Muscle of leg (tissue), 3 donors: ENCODE measurements at regions not wholly inside any gene's neighbourhood (a gene's known extent, or its start where the extent isn't known, plus 50 kb on each side); places are given as distances from the start of the nearest gene placed in this dataset.

Experiments used
- DNase-seq: peaks from one replicate; pipeline ENCODE4 v3.0.0; 2013
- H3K27ac ChIP-seq: one replicate; pipeline ENCODE4 v1.5.1; 2013; ENCODE audit warnings: mild to moderate bottlenecking, low read length, control low read depth
- H3K27me3 ChIP-seq: one replicate; pipeline ENCODE4 v1.6.1; 2013; ENCODE audit warnings: low read length; ENCODE audit not compliant: control insufficient read depth, insufficient read depth
- H3K36me3 ChIP-seq: one replicate; pipeline ENCODE4 v1.6.1; 2013; ENCODE audit warnings: low read length; ENCODE audit not compliant: control insufficient read depth, insufficient read depth
- H3K4me1 ChIP-seq: one replicate; pipeline ENCODE4 v1.6.1; 2013; ENCODE audit warnings: low read length; ENCODE audit not compliant: control insufficient read depth, insufficient read depth
- H3K4me3 ChIP-seq: one replicate; pipeline ENCODE4 v1.5.1; 2013; ENCODE audit warnings: low read length, control low read depth
- H3K9me3 ChIP-seq: replicated peaks from 2 replicates; pipeline ENCODE4 v1.6.1; 2013; ENCODE audit warnings: low read depth, low read length; ENCODE audit not compliant: control insufficient read depth
- WGBS: methylation state at CpG from one replicate; pipeline ENCODE4 v1.1.5; 2013; ENCODE audit warnings: missing lambda C conversion rate; ENCODE audit not compliant: insufficient coverage; 5-methylcytosine and 5-hydroxymethylcytosine counted together

- Histone ChIP-seq H3K9me3 (no peaks in the 10 kb centered on the region), H3K27ac (no peak overlapping the region), H3K36me3 (no peaks in the 10 kb centered on the region), H3K27me3 (no peaks in the 10 kb centered on the region), H3K4me1 (no peaks in the 10 kb centered on the region), H3K4me3 (no peak overlapping the region)
- DNase-seq = no peak
- WGBS = no CpG with 5 or more reads among the region's 2 CpGs
These were observed 104.4 kb downstream of the BTBD3 start for GRCh38 chr20:12022126-12022525.

DNA sequence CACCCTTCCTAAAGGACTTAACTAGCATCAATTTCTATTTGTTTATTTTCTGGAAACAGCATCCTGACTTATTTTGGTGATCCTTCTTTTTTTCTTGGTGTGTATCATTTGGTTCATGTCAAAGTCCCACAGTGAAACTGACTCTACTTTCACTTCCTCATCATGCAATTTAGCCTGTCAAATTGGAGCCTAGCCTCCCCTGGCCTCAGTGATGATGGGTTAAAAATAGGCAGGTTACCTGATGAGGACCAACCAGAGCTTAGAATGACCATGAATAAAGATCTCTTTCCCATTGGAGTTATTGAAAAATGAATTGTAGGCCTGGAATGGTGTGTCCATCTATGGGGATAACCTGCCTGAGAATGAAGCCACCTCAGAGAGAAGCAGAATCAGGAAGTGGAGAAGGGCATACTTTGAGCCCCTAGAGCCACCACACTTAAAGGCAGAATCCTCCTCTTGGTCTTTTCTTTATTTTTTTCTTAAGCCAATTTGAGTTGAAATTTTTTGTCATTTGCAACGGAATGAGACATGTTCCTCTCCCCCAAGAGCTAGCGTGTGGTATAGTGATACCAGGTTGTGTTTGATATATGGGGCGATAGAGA, 105.6 kb downstream of the BTBD3 start:
- no peak for DNase-seq
- no peaks in the 10 kb centered on the region for H3K36me3 ChIP-seq
- no peak overlapping the region for H3K27ac ChIP-seq
- WGBS = 78% methylated on average over 2 of the region's 3 CpGs
- H3K9me3 ChIP-seq = no peaks in the 10 kb centered on the region
- H3K4me1 ChIP-seq = no peaks in the 10 kb centered on the region
- no peaks in the 10 kb centered on the region for H3K27me3 ChIP-seq
- H3K4me3 ChIP-seq = no peak overlapping the region

- no peak overlapping the region for H3K4me3 ChIP-seq
- no peak for DNase-seq
- H3K36me3 ChIP-seq = no peaks in the 10 kb centered on the region
- H3K4me1 ChIP-seq = no peaks in the 10 kb centered on the region
- H3K9me3 ChIP-seq = no peaks in the 10 kb centered on the region
- no peak overlapping the region for H3K27ac ChIP-seq
- whole genome bisulfite sequencing = 61% methylated on average over 4 of the region's 6 CpGs
- no peaks in the 10 kb centered on the region for H3K27me3 ChIP-seq
These were observed 111.1 kb downstream of the BTBD3 start for GRCh38 chr20:12028771-12029170.

- Histone ChIP-seq H3K27ac (no peak overlapping the region), H3K9me3 (no peaks in the 10 kb centered on the region), H3K4me1 (no peaks in the 10 kb centered on the region), H3K27me3 (no peaks in the 10 kb centered on the region), H3K36me3 (no peaks in the 10 kb centered on the region), H3K4me3 (no peak overlapping the region)
- 67% methylated on average over 3 of the region's 4 CpGs for WGBS
- DNase-seq = no peak
These were observed 112.8 kb downstream of the BTBD3 start for GRCh38 chr20:12030470-12030869.

GRCh38 chr20:12036142-12036541, 118.4 kb downstream of the BTBD3 start:
- H3K27me3 ChIP-seq = no peaks in the 10 kb centered on the region
- no peaks in the 10 kb centered on the region for H3K4me1 ChIP-seq
- WGBS = 100% methylated on average over 1 of the region's 2 CpGs
- no peak overlapping the region for H3K4me3 ChIP-seq
- H3K9me3 ChIP-seq = no peaks in the 10 kb centered on the region
- DNase-seq = no peak
- H3K36me3 ChIP-seq = no peaks in the 10 kb centered on the region
- H3K27ac ChIP-seq = no peak overlapping the region

DNA sequence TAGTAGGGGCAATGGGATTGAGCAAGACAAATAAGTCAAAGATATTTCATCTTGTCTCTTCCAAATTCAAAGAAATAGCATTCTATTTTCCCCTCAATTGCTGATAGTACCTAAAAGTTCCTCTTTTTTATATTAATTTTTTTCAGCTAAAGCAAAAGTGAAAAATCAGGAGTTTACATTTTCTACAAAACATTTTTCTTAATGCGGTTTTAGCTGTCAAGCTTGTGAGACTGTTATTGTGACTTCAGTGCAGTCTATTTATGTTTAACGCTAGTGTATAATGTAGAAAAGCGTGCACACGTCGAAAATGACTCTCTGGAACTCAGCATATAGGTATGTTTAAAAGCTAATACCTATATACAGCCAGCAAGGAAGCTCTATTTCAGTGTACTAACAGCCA, 119.8 kb downstream of the BTBD3 start:
- Histone ChIP-seq H3K36me3 (no peaks in the 10 kb centered on the region), H3K27me3 (no peaks in the 10 kb centered on the region), H3K9me3 (no peaks in the 10 kb centered on the region), H3K27ac (no peak overlapping the region), H3K4me1 (no peaks in the 10 kb centered on the region), H3K4me3 (no peak overlapping the region)
- DNase-seq = no peak
- no CpG with 5 or more reads among the region's 5 CpGs for WGBS

GRCh38 chr20:12040261-12040660, 122.6 kb downstream of the BTBD3 start:
- no peaks in the 10 kb centered on the region for H3K36me3 ChIP-seq

GRCh38 chr20:12044969-12045368, 127.3 kb downstream of the BTBD3 start:
- Histone ChIP-seq H3K4me3 (no peak overlapping the region), H3K27me3 (no peaks in the 10 kb centered on the region), H3K4me1 (no peaks in the 10 kb centered on the region), H3K27ac (no peak overlapping the region), H3K9me3 (no peaks in the 10 kb centered on the region), H3K36me3 (no peaks in the 10 kb centered on the region)
- no peak for DNase-seq

More at GRCh38 chr20:12040261-12040660, 122.6 kb downstream of the BTBD3 start:
- WGBS = 94% methylated on average over 3 of the region's 7 CpGs
- H3K9me3 ChIP-seq = no peaks in the 10 kb centered on the region
- H3K27me3 ChIP-seq = no peaks in the 10 kb centered on the region
- DNase-seq = no peak
- no peaks in the 10 kb centered on the region for H3K4me1 ChIP-seq
- H3K4me3 ChIP-seq = no peak overlapping the region
- no peak overlapping the region for H3K27ac ChIP-seq

GRCh38 chr20:12047838-12048432, 130.2 kb downstream of the BTBD3 start:
- Histone ChIP-seq H3K4me3 (no peak overlapping the region), H3K9me3 (no peaks in the 10 kb centered on the region), H3K27ac (no peak overlapping the region), H3K4me1 (no peaks in the 10 kb centered on the region), H3K36me3 (no peaks in the 10 kb centered on the region), H3K27me3 (no peaks in the 10 kb centered on the region)
- DNase-seq = no peak
- 100% methylated on average over 1 of the region's 1 CpG for WGBS

- H3K27me3 ChIP-seq = no peaks in the 10 kb centered on the region
- WGBS = no CpG with 5 or more reads among the region's 2 CpGs
- DNase-seq = no peak
- no peaks in the 10 kb centered on the region for H3K9me3 ChIP-seq
- no peak overlapping the region for H3K27ac ChIP-seq
- no peaks in the 10 kb centered on the region for H3K4me1 ChIP-seq
- no peak overlapping the region for H3K4me3 ChIP-seq
- no peaks in the 10 kb centered on the region for H3K36me3 ChIP-seq
These were observed 131.4 kb downstream of the BTBD3 start for GRCh38 chr20:12049125-12049524.
